Mucosa of gallbladder (tissue), 1 donor: ENCODE measurements at regions not wholly inside any gene's neighbourhood (a gene's known extent, or its start where the extent isn't known, plus 50 kb on each side); places are given as distances from the start of the nearest gene placed in this dataset.
"Not testable (repeated sequence)": the region's sequence is repeated elsewhere in the genome, so short reads cannot be mapped to it uniquely, and the experiment has no call there.

Experiments used
- DNase-seq: peaks from one replicate; pipeline ENCODE4 v3.0.0-alpha.2; 2020; ENCODE audit warnings: low spot score
- donor health status: DM: no; HTN: no; CAD: no.

GRCh38 chr1:187948170-187948794, 1119.5 kb downstream of the PLA2G4A start:
- peak; percentile 28 for DNase-seq

GRCh38 chr1:187949567-187949966, 1120.8 kb downstream of the PLA2G4A start:
- no peak for DNase-seq

GRCh38 chr1:187951817-187952216, 1123.1 kb downstream of the PLA2G4A start:
- no peak for DNase-seq

- no peak for DNase-seq
Observed at GRCh38 chr1:187952446-187952845, 1123.7 kb downstream of the PLA2G4A start.

- DNase-seq, result no peak
Observed at GRCh38 chr1:187956975-187957374, 1128.2 kb downstream of the PLA2G4A start.

- DNase-seq, result no peak
Observed at GRCh38 chr1:187958207-187958606, 1129.5 kb downstream of the PLA2G4A start.

GRCh38 chr1:187959062-187959461, 1130.3 kb downstream of the PLA2G4A start:
- no peak for DNase-seq

GRCh38 chr1:187960125-187960638, 1131.4 kb downstream of the PLA2G4A start:
- DNase-seq, result no peak

GRCh38 chr1:187961895-187962294, 1133.1 kb downstream of the PLA2G4A start:
- no peak for DNase-seq

GRCh38 chr1:187971851-187972250, 1143.1 kb downstream of the PLA2G4A start:
- no peak for DNase-seq

GRCh38 chr1:187977298-187977697, 1148.5 kb downstream of the PLA2G4A start:
- DNase-seq, result no peak

- no peak for DNase-seq
Observed at GRCh38 chr1:187985145-187985896, 1156.6 kb downstream of the PLA2G4A start.

- no peak for DNase-seq
Observed at GRCh38 chr1:187985897-187986654, 1157.3 kb downstream of the PLA2G4A start.

GRCh38 chr1:187987236-187987776, 1158.6 kb downstream of the PLA2G4A start:
- DNase-seq, result no peak

- DNase-seq, result no peak
Observed at GRCh38 chr1:187991944-187992343, 1163.2 kb downstream of the PLA2G4A start.

- no peak for DNase-seq
Observed at GRCh38 chr1:187996780-187997179, 1168.0 kb downstream of the PLA2G4A start.

- DNase-seq, result no peak
Observed at GRCh38 chr1:187999973-188000372, 1171.2 kb downstream of the PLA2G4A start.

GRCh38 chr1:188003687-188004086, 1174.9 kb downstream of the PLA2G4A start:
- not testable (repeated sequence) for DNase-seq

- DNase-seq, result no peak
Observed at GRCh38 chr1:188004849-188005248, 1176.1 kb downstream of the PLA2G4A start.

- no peak for DNase-seq
Observed at GRCh38 chr1:188006354-188006753, 1177.6 kb downstream of the PLA2G4A start.

- DNase-seq, result not testable (repeated sequence)
Observed at GRCh38 chr1:188013222-188013849, 1184.6 kb downstream of the PLA2G4A start.

- DNase-seq, result no peak
Observed at GRCh38 chr1:188017921-188018320, 1189.2 kb downstream of the PLA2G4A start.
